SK-MEL-5 (cell line): ENCODE measurements at regions not wholly inside any gene's neighbourhood (a gene's known extent, or its start where the extent isn't known, plus 50 kb on each side); places are given as distances from the start of the nearest gene placed in this dataset.
A peak's percentile ranks its signal among the peaks of the same experiment; 100 is the strongest.
"Not testable (repeated sequence)": the region's sequence is repeated elsewhere in the genome, so short reads cannot be mapped to it uniquely, and the experiment has no call there.

Source experiments
- DNase-seq: peaks from one replicate; pipeline ENCODE4 v3.0.0-alpha.2; 2016; ENCODE audit warnings: low read depth, low spot score
- in situ Hi-C: cut with HindIII; loops from 2 replicates; pipeline ENCODE4 v1.10.0; 2016; ENCODE audit warnings: low sequenced_read_pairs, high pct_unique_total_duplicates, low pct_unique_long_range_greater_than_20kb

GRCh38 chrX:1700757-1701156 is 85.9 kb downstream of the ASMT start:
- DNase-seq, result no peak
- in situ Hi-C loops, result no loop called here

- DNase-seq, result not testable (repeated sequence)
These were observed 86.6 kb downstream of the ASMT start for GRCh38 chrX:1701396-1701901.

GRCh38 chrX:1702142-1702541 is 87.3 kb downstream of the ASMT start:
- DNase-seq, in situ Hi-C loops: not testable (repeated sequence)

More at GRCh38 chrX:1701396-1701901, 86.6 kb downstream of the ASMT start:
- in situ Hi-C loops, result not testable (repeated sequence)

GRCh38 chrX:1702557-1702956 is 87.7 kb downstream of the ASMT start:
- in situ Hi-C loops, DNase-seq: not testable (repeated sequence)

GRCh38 chrX:1709277-1709676 is 94.4 kb downstream of the ASMT start:
- in situ Hi-C loops, DNase-seq: not testable (repeated sequence)

DNA sequence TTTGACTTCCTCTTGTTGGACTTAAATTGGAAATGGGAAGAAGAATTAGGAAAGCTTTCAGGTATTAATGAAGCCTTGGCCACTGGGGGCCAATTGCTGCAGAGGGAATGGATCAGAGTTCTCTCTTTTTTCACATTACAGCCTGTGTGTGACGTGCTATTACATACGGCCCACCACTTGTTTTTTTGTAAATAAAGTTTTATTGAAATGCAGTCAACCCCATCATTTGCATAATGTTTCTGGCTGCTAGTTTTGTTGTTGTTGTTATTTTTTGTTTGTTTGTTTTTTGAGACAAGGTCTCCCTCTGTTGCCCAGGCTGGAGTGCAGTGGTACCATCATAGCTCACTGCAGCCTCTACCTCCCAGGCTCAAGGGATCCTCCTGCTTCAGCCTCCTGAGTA is 98.4 kb downstream of the ASMT start:
- DNase-seq, result no peak
- in situ Hi-C loops, result no loop called here

DNA sequence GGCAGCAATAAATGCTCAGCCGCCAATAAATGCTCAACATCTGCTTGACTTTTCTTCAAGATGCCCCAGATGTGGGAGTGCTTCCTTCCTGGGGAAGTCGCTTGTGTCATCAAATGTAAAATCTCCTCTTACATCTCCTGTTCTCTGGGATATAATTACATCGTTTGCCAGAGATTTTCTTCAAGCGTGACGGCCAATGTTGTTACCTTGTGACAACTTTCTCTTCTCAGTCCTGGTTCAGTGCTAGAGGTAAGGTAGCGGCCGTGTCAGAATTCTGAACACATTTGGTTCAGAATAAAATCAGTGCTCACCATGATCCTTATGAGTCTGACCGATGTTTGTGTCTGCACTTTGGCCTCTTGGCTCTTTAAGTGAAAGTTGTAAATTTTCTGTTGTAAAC is 102.5 kb downstream of the ASMT start:
- no peak for DNase-seq
- in situ Hi-C loops, result no loop called here

DNA sequence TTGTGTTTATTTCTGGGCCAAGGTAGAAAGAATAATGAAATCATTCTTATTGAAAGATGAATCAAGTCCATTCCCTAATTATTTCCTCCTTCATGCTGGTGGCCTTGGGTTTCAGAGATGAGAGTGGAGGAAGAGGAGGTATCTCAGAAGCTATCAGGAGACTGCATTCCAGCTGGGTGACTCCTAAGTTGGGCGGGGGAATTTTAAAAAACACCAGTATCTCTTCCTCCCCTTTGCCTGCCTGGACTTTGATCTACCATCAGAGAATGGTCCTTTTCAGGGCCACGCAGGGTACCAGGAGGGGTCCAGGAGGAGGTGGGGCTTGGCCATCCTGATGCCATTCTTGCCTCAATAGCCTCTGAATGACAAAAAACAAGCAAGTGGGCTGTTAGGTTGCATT is 104.4 kb downstream of the ASMT start:
- in situ Hi-C loops, result no loop called here
- DNase-seq, result no peak

GRCh38 chrX:1720836-1721235 is 106.0 kb downstream of the ASMT start:
- in situ Hi-C loops, result no loop called here
- DNase-seq, result no peak

GRCh38 chrX:1725472-1725871 is 110.6 kb downstream of the ASMT start:
- in situ Hi-C loops, result no loop called here
- no peak for DNase-seq

GRCh38 chrX:1727531-1728027 is 112.7 kb downstream of the ASMT start:
- in situ Hi-C loops, result no loop called here
- DNase-seq, result no peak

DNA sequence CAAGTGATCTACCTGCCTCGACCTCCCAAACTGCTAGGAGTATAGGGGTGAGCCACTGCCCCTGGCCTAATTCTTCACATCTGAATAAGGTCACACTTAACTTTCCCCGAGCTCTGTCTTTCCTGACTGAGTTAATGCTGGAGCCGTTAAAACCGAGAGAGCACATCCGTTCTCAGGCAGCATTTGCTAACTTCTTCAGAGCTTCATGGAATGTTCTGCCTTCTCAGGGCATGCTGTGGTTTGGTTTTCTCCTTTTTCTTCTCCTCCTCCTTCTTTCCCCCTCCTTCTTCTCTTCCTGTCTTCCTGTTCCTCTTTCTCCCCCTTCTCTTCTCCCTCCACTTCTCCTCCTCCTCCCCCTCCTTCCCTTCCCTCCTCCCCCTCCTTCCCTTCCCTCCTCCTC is 119.9 kb downstream of the ASMT start:
- DNase-seq, result peak; percentile 5
- in situ Hi-C loops, result no loop called here

- in situ Hi-C loops, result no loop called here
- no peak for DNase-seq
These were observed 127.0 kb downstream of the ASMT start for GRCh38 chrX:1741816-1742394.

DNA sequence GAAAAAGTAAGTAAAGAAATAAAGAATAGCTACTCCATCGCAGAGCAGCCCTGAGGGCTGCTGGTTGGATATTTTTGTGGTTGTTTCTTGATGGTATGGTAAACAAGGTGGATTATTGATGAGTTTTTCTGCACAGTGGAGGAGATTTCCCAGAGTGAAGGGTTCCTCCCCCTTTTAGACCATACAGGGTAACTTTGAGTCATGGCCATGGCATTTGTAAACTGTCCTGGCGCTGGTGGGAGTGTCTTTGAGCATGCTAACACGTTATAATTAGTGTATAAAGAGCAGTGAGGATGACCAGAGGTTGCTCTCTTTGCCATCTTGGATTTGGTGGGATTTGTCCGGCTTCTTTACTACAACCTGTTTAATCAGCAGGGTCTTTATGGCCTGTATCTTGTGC is 128.2 kb downstream of the ASMT start:
- in situ Hi-C loops, result no loop called here
- DNase-seq, result no peak

GRCh38 chrX:1743663-1744062 is 128.8 kb downstream of the ASMT start:
- no peak for DNase-seq
- in situ Hi-C loops, result no loop called here

- DNase-seq, result no peak
- in situ Hi-C loops, result no loop called here
These were observed 133.5 kb downstream of the ASMT start for GRCh38 chrX:1748408-1748807.

DNA sequence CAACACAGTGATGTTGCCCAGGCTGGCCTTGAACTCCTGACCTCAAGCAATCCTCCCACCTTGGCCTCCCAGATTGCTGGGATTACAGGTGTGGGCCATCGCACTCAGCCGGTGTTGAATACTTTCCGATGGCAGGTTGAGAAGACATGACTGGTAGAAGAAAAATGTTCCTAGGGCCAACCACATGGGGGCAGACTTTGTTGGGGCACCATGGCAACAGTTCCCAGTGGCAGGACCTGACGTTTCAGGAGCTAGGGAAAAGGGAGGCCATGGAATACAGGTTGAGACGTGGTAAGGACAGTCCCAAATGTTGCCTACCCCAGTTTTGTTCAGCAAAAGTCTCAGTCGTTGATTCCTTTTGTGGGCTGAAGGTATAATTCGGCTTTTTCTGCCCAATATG is 134.6 kb downstream of the ASMT start:
- in situ Hi-C loops, result no loop called here
- peak; percentile 6 for DNase-seq

DNA sequence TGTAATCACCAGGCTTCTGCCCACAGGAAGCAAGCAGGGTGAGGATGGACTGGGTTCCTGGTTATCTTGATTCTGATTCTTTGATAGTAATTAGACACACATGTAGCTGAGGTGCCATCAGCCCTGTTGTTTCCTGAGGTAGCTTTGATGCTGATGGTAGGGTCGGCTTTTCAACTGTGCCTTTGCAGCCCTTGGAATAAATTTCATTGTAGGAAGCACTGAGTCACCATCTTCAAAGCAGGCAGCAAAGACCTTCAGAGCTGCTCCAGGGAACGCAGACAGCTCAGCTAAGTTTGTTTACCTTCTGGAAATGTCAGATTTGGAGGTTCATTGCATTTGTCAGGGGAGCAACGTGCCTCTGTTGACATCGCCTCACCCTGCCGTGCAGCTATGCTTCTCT is 135.4 kb downstream of the ASMT start:
- DNase-seq, result no peak
- in situ Hi-C loops, result no loop called here

GRCh38 chrX:1751781-1752180 is 136.9 kb downstream of the ASMT start:
- no peak for DNase-seq
- in situ Hi-C loops, result no loop called here

GRCh38 chrX:1752799-1753198 is 137.9 kb downstream of the ASMT start:
- DNase-seq, in situ Hi-C loops: not testable (repeated sequence)
